C4-2B (cell line): ENCODE measurements at regions not wholly inside any gene's neighbourhood (a gene's known extent, or its start where the extent isn't known, plus 50 kb on each side); places are given as distances from the start of the nearest gene placed in this dataset.
"Not testable (repeated sequence)": the region's sequence is repeated elsewhere in the genome, so short reads cannot be mapped to it uniquely, and the experiment has no call there.

Experiments
- H3K27ac ChIP-seq: fragments of 450-650 bp; 2 replicates; pipeline ENCODE4 v1.5.1; 2017
- CTCF ChIP-seq: fragments of 450-650 bp; conservative IDR thresholded peaks from 2 replicates; pipeline ENCODE4 v1.5.1; 2017; ENCODE audit warnings: mild to moderate bottlenecking
- ZFX ChIP-seq: fragments of 450-650 bp; IDR thresholded peaks from 2 replicates; pipeline ENCODE4 v1.6.1; 2017

GRCh38 chr15:67947254-67948039 is 106.7 kb upstream of the PIAS1 start:
- no peak overlapping the region for H3K27ac ChIP-seq
- TF ChIP-seq CTCF, result no peak
- no peak for TF ChIP-seq ZFX

GRCh38 chr15:67948215-67948614 is 105.9 kb upstream of the PIAS1 start:
- TF ChIP-seq ZFX, result no peak
- TF ChIP-seq CTCF, result no peak
- H3K27ac ChIP-seq, result no peak overlapping the region

- H3K27ac ChIP-seq, result not testable (repeated sequence)
Measured at GRCh38 chr15:67951187-67951586, 102.9 kb upstream of the PIAS1 start.

GRCh38 chr15:67953299-67953698 is 100.8 kb upstream of the PIAS1 start:
- TF ChIP-seq CTCF, result no peak
- no peak for TF ChIP-seq ZFX
- H3K27ac ChIP-seq, result no peak overlapping the region

GRCh38 chr15:67955252-67955651 is 98.9 kb upstream of the PIAS1 start:
- H3K27ac ChIP-seq, result no peak overlapping the region
- TF ChIP-seq CTCF, result no peak
- no peak for TF ChIP-seq ZFX

- no peak for TF ChIP-seq CTCF
- TF ChIP-seq ZFX, result no peak
- no peak overlapping the region for H3K27ac ChIP-seq
Measured at GRCh38 chr15:67957435-67958132, 96.5 kb upstream of the PIAS1 start.

GRCh38 chr15:67967871-67968431 is 86.2 kb upstream of the PIAS1 start:
- TF ChIP-seq ZFX, result no peak
- TF ChIP-seq CTCF, result no peak
- no peak overlapping the region for H3K27ac ChIP-seq
